Esophagus squamous epithelium (tissue), 4 donors: ENCODE measurements at regions not wholly inside any gene's neighbourhood (a gene's known extent, or its start where the extent isn't known, plus 50 kb on each side); places are given as distances from the start of the nearest gene placed in this dataset.

Experiments
- CTCF ChIP-seq, 6 experiments: fragments of 450-650 bp in 4 of 6; fragments of 200-600 bp in 2 of 6; sonication (generic) in 2 of 6; IDR thresholded peaks; one replicate each; pipeline ENCODE4 v1.5.1; 2016 to 2019; ENCODE audit warnings: antibody characterized with exemption in 6 of 6, mild to moderate bottlenecking in 4 of 6, moderate library complexity in 4 of 6
- POLR2A ChIP-seq, 4 donors: fragments of 450-650 bp; IDR thresholded peaks; one replicate each; pipeline ENCODE4 v1.6.1; 2017; ENCODE audit warnings: antibody characterized with exemption in 4 of 4, mild to moderate bottlenecking in 4 of 4, moderate library complexity in 3 of 4

- TF ChIP-seq CTCF (IDR thresholded peaks at IDR 0.05), result no peak
- TF ChIP-seq POLR2A (IDR thresholded peaks at IDR 0.05), result no peak
Observed at GRCh38 chr5:18653216-18653752, 1019.0 kb downstream of the TAF11L14 start.
